ENCODE measurements at regions not wholly inside any gene's neighbourhood (a gene's known extent, or its start where the extent isn't known, plus 50 kb on each side); places are given as distances from the start of the nearest gene placed in this dataset.

GRCh38 chr1:29632806-29633615 lies 396.7 kb downstream of the PTPRU start:
- TF ChIP-seq, protein P1, sequence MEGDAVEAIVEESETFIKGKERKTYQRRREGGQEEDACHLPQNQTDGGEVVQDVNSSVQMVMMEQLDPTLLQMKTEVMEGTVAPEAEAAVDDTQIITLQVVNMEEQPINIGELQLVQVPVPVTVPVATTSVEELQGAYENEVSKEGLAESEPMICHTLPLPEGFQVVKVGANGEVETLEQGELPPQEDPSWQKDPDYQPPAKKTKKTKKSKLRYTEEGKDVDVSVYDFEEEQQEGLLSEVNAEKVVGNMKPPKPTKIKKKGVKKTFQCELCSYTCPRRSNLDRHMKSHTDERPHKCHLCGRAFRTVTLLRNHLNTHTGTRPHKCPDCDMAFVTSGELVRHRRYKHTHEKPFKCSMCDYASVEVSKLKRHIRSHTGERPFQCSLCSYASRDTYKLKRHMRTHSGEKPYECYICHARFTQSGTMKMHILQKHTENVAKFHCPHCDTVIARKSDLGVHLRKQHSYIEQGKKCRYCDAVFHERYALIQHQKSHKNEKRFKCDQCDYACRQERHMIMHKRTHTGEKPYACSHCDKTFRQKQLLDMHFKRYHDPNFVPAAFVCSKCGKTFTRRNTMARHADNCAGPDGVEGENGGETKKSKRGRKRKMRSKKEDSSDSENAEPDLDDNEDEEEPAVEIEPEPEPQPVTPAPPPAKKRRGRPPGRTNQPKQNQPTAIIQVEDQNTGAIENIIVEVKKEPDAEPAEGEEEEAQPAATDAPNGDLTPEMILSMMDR (IDR thresholded peaks at IDR 0.05 in 4 of 5, conservative IDR thresholded peaks at IDR 0.05 in 1 of 5) = no peak
- no peak for TF ChIP-seq POLR2A (IDR thresholded peaks at IDR 0.05)

All from gastrocnemius medialis (tissue), 4 donors.